SK-N-SH (cell line): ENCODE measurements at regions not wholly inside any gene's neighbourhood (a gene's known extent, or its start where the extent isn't known, plus 50 kb on each side); places are given as distances from the start of the nearest gene placed in this dataset.

Experiments used
- CTCF ChIP-seq: fragments of 200-600 bp; sonication (generic); IDR thresholded peaks from 2 replicates; pipeline ENCODE4 v1.6.1; 2017; ENCODE audit warnings: antibody characterized with exemption, mild to moderate bottlenecking, moderate library complexity
- EZH2phosphoT487 ChIP-seq: fragments of 200-600 bp; sonication (generic); IDR thresholded peaks from 2 replicates; pipeline ENCODE4 v1.6.1; 2017; ENCODE audit warnings: low read depth, mixed run types, mild to moderate bottlenecking, antibody characterized with exemption, moderate library complexity, borderline replicate concordance
- USF2 ChIP-seq: fragments of 150-350 bp; IDR thresholded peaks from 2 replicates; pipeline ENCODE4 v1.6.1; 2017; ENCODE audit warnings: antibody characterized with exemption, low read length, low read depth, borderline replicate concordance

DNA sequence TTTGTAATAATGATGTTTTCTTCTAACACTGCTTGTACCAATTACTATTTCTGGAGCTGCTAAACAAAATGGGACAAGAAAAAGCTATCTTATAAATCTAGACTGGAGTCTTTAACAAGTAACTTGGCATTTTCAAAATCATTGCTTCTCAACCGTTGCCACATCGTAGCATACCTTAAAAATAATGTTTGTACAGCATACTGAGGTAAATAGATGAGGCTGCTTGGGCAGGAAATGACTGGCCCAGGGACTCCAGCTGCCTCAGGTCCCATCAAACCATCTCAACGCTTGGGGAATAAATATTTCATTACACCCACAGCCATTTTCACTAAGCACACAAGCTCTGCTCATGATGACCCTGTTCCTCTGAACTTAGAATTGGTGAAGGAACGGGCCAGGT lies 115.1 kb downstream of the SPANXA1 start:
- TF ChIP-seq CTCF (no peak), USF2 (no peak), EZH2phosphoT487 (no peak)
